Jurkat, Clone E6-1 (cell line): ENCODE measurements at regions not wholly inside any gene's neighbourhood (a gene's known extent, or its start where the extent isn't known, plus 50 kb on each side); places are given as distances from the start of the nearest gene placed in this dataset.

ENCODE experiments used
- DNase-seq: peaks from one replicate; pipeline ENCODE4 v3.0.0-alpha.2; 2011; ENCODE audit warnings: low read depth, low spot score
- H3K4me3 ChIP-seq: 2 replicates; pipeline ENCODE4 v1.5.1; 2011; ENCODE audit warnings: mild to moderate bottlenecking, low read length, control low read depth, moderate library complexity

DNA sequence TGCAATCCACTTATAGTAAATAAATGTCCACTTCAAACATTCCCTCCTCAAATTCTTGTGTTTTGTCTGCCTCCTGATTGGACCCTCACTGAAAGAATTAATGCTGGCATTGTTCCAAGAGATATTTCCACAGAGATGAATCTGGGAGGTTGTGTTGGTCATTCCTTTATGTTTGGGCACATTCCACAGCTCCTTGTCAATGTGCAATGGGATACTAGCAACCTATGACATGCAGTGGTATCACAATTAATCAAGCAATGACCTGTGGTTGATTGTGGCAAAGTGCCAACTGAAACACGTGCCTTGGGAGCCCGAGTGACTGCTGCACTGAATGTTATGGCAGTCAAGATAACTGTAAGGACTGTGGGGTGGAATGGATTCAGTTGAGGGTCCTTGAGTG, 55.0 kb upstream of the SNRPN start:
- DNase-seq = no peak
- no peak overlapping the region for H3K4me3 ChIP-seq

DNA sequence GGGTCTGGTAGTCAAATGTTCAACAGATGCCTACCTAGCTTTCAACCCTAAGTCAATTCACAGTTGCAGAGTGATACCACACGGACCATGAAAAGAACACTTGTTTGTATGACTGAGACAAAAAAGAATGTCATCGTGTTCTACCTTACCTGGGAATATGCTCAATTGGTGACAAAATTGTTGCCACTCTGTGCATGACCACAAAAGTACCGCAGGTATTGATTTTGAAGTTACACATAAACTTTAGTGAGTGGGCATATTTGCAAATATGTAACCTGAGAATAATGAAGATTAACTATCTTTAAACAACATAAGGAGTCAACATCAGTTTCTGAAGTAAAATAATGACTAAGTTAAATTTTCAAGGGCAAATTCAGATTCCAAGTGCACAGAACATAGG, 53.4 kb upstream of the SNRPN start:
- no peak for DNase-seq
- H3K4me3 ChIP-seq = no peak overlapping the region
